Parathyroid adenoma (tissue), 2 donors: ENCODE measurements at regions not wholly inside any gene's neighbourhood (a gene's known extent, or its start where the extent isn't known, plus 50 kb on each side); places are given as distances from the start of the nearest gene placed in this dataset.

ENCODE experiments used
- H2AFZ ChIP-seq: fragments of 300-600 bp; sonication (generic); one replicate; pipeline ENCODE4 v1.7.0; 2017; ENCODE audit warnings: antibody characterized with exemption, mild to moderate bottlenecking
- H3K27ac ChIP-seq: fragments of 300-600 bp; sonication (generic); one replicate; pipeline ENCODE4 v1.7.0; 2017
- H3K27me3 ChIP-seq: fragments of 300-600 bp; sonication (generic); one replicate; pipeline ENCODE4 v1.7.0; 2017; ENCODE audit warnings: low read length; ENCODE audit not compliant: control insufficient read depth, insufficient read depth
- H3K36me3 ChIP-seq: fragments of 300-600 bp; sonication (generic); one replicate; pipeline ENCODE4 v1.7.0; 2017; ENCODE audit warnings: low read length; ENCODE audit not compliant: control insufficient read depth, insufficient read depth
- H3K4me1 ChIP-seq: fragments of 300-600 bp; sonication (generic); one replicate; pipeline ENCODE4 v1.7.0; 2017; ENCODE audit warnings: control low read depth
- H3K4me2 ChIP-seq: fragments of 300-600 bp; sonication (generic); one replicate; pipeline ENCODE4 v1.7.0; 2017; ENCODE audit warnings: low read length
- H3K4me3 ChIP-seq: fragments of 300-600 bp; sonication (generic); one replicate; pipeline ENCODE4 v1.7.0; 2017; ENCODE audit warnings: low read depth, low read length
- H3K79me2 ChIP-seq: fragments of 300-600 bp; sonication (generic); one replicate; pipeline ENCODE4 v1.7.0; 2017; ENCODE audit warnings: control low read depth
- H3K9ac ChIP-seq: fragments of 300-600 bp; sonication (generic); one replicate; pipeline ENCODE4 v1.7.0; 2017; ENCODE audit warnings: mild to moderate bottlenecking
- H3K9me3 ChIP-seq: fragments of 300-600 bp; sonication (generic); one replicate; pipeline ENCODE4 v1.7.0; 2017; ENCODE audit warnings: low read length; ENCODE audit not compliant: control insufficient read depth
- TF ChIP-seq, protein P1 (sequence below): fragments of 300-600 bp; sonication (generic); IDR thresholded peaks from one replicate; pipeline ENCODE4 v1.7.0; 2017; ENCODE audit warnings: antibody characterized with exemption, mild to moderate bottlenecking
- donor health status: primary hyperparathyroidism.

DNA sequence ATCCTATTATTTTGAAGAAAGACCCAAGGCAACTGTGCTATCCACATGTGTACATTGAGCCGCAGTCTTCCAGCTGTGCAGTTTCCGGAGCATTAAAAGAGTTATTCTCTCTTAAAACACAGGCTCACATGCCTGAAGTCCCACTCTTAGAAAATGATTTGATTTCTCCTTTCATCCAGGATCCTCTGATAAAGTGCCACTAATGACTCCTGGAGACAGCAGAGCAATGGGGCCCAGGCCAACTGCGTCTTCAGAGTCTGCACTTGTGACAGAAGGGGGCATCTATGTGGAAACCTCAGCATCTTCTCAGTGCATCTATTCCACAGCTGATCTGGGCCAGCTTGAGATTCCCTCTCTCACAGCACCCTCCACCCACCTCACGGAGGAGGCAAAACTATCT lies 482.1 kb upstream of the AKR1E2 start:
- Histone ChIP-seq H3K9me3 (no peaks in the 10 kb centered on the region), H2AFZ (no peak overlapping the region), H3K79me2 (no peaks in the 10 kb centered on the region), H3K27me3 (no peaks in the 10 kb centered on the region), H3K36me3 (no peaks in the 10 kb centered on the region), H3K4me2 (no peak overlapping the region), H3K9ac (no peak overlapping the region), H3K4me1 (no peaks in the 10 kb centered on the region), H3K4me3 (no peak overlapping the region), H3K27ac (no peak overlapping the region)
- TF ChIP-seq, protein P1, sequence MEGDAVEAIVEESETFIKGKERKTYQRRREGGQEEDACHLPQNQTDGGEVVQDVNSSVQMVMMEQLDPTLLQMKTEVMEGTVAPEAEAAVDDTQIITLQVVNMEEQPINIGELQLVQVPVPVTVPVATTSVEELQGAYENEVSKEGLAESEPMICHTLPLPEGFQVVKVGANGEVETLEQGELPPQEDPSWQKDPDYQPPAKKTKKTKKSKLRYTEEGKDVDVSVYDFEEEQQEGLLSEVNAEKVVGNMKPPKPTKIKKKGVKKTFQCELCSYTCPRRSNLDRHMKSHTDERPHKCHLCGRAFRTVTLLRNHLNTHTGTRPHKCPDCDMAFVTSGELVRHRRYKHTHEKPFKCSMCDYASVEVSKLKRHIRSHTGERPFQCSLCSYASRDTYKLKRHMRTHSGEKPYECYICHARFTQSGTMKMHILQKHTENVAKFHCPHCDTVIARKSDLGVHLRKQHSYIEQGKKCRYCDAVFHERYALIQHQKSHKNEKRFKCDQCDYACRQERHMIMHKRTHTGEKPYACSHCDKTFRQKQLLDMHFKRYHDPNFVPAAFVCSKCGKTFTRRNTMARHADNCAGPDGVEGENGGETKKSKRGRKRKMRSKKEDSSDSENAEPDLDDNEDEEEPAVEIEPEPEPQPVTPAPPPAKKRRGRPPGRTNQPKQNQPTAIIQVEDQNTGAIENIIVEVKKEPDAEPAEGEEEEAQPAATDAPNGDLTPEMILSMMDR, result no peak

GRCh38 chr10:4343091-4343490 lies 482.9 kb upstream of the AKR1E2 start:
- H3K27me3 ChIP-seq, result no peaks in the 10 kb centered on the region
- no peak overlapping the region for H3K4me2 ChIP-seq
- H3K4me3 ChIP-seq, result no peak overlapping the region
- H3K9ac ChIP-seq, result no peak overlapping the region
- no peak overlapping the region for H3K27ac ChIP-seq
- no peaks in the 10 kb centered on the region for H3K9me3 ChIP-seq
- H3K36me3 ChIP-seq, result no peaks in the 10 kb centered on the region
- TF ChIP-seq, protein P1, result no peak
- H3K4me1 ChIP-seq, result no peaks in the 10 kb centered on the region
- H2AFZ ChIP-seq, result no peak overlapping the region
- H3K79me2 ChIP-seq, result no peaks in the 10 kb centered on the region

- Histone ChIP-seq H3K4me3 (no peak overlapping the region), H3K4me2 (no peak overlapping the region)
These were observed 487.2 kb upstream of the AKR1E2 start for GRCh38 chr10:4338768-4339167.

DNA sequence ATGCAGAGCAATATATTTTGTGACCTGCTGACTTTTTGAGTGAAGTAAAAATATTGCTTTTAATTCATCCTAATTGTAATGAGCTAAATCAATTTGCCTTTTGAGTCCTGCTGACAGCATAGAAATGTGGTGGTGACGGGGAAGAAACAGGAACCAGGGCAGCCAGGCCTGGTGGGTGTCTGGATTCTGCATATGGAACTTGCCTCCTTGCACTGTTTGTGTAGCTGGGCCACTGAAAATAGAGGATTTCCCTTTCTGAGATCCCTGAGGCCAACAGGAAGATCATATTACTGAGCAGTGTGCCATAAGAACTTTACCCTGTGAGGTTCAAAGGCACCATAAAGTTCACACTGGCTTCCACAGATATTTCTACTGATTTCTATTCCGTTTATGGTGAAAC lies 488.4 kb upstream of the AKR1E2 start:
- no peak overlapping the region for H3K4me2 ChIP-seq
- H3K79me2 ChIP-seq, result no peaks in the 10 kb centered on the region
- H3K27ac ChIP-seq, result no peak overlapping the region
- H3K4me1 ChIP-seq, result no peaks in the 10 kb centered on the region
- no peak overlapping the region for H2AFZ ChIP-seq
- no peaks in the 10 kb centered on the region for H3K27me3 ChIP-seq
- H3K9me3 ChIP-seq, result no peaks in the 10 kb centered on the region
- TF ChIP-seq, protein P1, result no peak
- H3K4me3 ChIP-seq, result no peak overlapping the region
- no peak overlapping the region for H3K9ac ChIP-seq
- no peaks in the 10 kb centered on the region for H3K36me3 ChIP-seq

More at GRCh38 chr10:4338768-4339167, 487.2 kb upstream of the AKR1E2 start:
- no peaks in the 10 kb centered on the region for H3K36me3 ChIP-seq
- H3K4me1 ChIP-seq, result no peaks in the 10 kb centered on the region
- H3K27ac ChIP-seq, result no peak overlapping the region
- H2AFZ ChIP-seq, result no peak overlapping the region
- no peaks in the 10 kb centered on the region for H3K9me3 ChIP-seq
- no peaks in the 10 kb centered on the region for H3K79me2 ChIP-seq
- H3K27me3 ChIP-seq, result no peaks in the 10 kb centered on the region
- TF ChIP-seq, protein P1, result no peak
- no peak overlapping the region for H3K9ac ChIP-seq

- Histone ChIP-seq H3K36me3 (no peaks in the 10 kb centered on the region), H3K4me3 (no peak overlapping the region), H3K9ac (no peak overlapping the region), H2AFZ (no peak overlapping the region), H3K4me1 (no peaks in the 10 kb centered on the region), H3K9me3 (no peaks in the 10 kb centered on the region), H3K79me2 (no peaks in the 10 kb centered on the region), H3K27ac (no peak overlapping the region), H3K27me3 (no peaks in the 10 kb centered on the region), H3K4me2 (no peak overlapping the region)
- TF ChIP-seq, protein P1, result no peak
These were observed 491.1 kb upstream of the AKR1E2 start for GRCh38 chr10:4334871-4335270.
